ENCODE measurements at regions not wholly inside any gene's neighbourhood (a gene's known extent, or its start where the extent isn't known, plus 50 kb on each side); places are given as distances from the start of the nearest gene placed in this dataset.
"Not testable (repeated sequence)": the region's sequence is repeated elsewhere in the genome, so short reads cannot be mapped to it uniquely, and the experiment has no call there.

GRCh38 chr9:81071108-81071507, 618.2 kb downstream of the TLE1 start:
- no peak for TF ChIP-seq CTCF (IDR thresholded peaks at IDR 0.05)
- H3K9me3 ChIP-seq = no peaks in the 10 kb centered on the region
- intact Hi-C loops (cut with DNase I, micrococcal nuclease) = no loop called here
- H3K4me3 ChIP-seq = no peak overlapping the region
- no peak for DNase-seq
- no peak for ATAC-seq
- no peaks in the 10 kb centered on the region for H3K4me1 ChIP-seq (ENCODE audit: low read depth)
- H3K36me3 ChIP-seq (ENCODE audit: low read depth) = no peaks in the 10 kb centered on the region

DNA sequence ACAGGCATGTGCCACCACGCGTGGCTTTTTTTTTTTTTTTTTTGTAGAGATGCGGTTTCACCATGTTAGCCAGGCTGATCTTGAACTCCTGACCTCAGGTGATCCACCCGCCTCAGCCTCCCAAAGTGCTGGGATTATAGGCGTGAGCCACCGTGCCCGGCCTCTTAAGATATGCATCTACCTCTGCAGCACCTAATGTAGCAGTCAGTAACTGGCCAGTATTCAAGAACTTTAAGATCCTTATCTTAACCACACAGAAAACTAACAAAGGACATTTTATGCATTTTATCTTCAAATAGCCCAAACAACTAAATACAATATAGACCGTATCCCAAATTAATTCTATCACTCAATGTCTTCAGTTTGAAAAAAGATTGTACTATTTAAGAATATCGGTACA, 618.7 kb downstream of the TLE1 start:
- Histone ChIP-seq H3K4me1 (ENCODE audit: low read depth) (no peaks in the 10 kb centered on the region), H3K4me3 (no peak overlapping the region), H3K9me3 (no peaks in the 10 kb centered on the region), H3K36me3 (ENCODE audit: low read depth) (no peaks in the 10 kb centered on the region)
- TF ChIP-seq CTCF (IDR thresholded peaks at IDR 0.05) = no peak
- intact Hi-C loops (cut with DNase I, micrococcal nuclease) = no loop called here
- ATAC-seq = no peak
- no peak for DNase-seq

GRCh38 chr9:81069923-81070322, 619.4 kb downstream of the TLE1 start:
- Histone ChIP-seq H3K4me3 (no peak overlapping the region), H3K4me1 (ENCODE audit: low read depth) (no peaks in the 10 kb centered on the region), H3K36me3 (ENCODE audit: low read depth) (no peaks in the 10 kb centered on the region), H3K9me3 (no peaks in the 10 kb centered on the region)
- ATAC-seq = no peak
- TF ChIP-seq CTCF (IDR thresholded peaks at IDR 0.05) = no peak
- intact Hi-C loops (cut with DNase I, micrococcal nuclease) = no loop called here
- DNase-seq = no peak

DNA sequence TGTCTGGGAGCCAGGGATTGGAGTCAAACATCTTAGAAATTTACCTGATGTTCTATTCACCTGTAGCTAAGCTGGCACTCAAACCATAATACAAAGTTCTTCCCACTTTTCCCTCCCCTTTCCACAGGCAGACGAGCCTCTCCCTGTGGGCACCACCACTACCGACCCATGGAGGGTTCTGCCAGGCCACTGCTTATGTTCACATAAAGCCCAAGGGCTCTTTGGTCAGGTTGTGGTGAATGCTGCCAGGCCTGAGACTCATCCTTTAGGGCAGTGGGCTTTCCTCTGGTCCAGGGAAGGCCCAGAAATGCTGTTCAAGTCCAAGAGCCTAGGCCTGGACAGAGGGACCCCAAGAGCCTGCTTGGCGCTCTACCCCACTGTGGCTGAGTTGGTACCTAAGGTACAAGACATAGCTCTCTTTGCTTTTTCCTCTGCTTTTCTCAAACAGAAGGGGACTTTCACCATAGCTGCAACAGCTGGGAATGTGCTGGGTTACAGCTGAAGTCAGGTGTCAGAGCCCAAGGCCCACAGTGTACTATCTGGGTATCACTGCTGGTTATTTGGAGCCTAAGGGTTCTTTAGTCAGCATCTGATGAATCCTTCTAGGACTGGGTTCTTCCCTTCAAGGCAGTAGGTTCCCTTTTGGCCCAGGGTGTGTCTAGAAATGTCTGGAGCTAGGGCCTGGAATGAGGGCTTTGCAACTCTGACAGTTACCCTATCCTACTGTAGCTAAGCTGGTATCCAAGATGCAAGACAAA, 620.1 kb downstream of the TLE1 start:
- no peak for DNase-seq
- H3K4me3 ChIP-seq = no peak overlapping the region

DNA sequence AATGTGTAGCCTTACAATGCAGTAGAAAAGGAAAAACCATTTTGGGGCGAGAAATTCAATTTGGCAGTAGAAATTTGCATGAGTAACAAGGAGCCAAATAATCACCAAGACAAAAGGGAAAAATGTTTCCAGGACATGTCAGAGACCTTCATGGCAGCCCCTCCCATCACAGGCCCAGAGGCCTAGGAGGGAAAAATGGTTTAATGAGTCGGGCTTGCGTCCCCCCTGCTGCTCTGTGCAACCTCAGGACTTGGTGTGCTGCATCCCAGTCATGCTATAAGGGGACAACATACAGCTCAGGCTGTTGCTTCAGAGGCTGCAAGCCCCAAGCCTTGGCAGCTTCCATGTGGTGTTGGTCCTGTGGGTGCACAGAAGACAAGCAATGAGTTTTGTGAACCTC, 626.4 kb downstream of the TLE1 start:
- DNase-seq; H3K36me3 ChIP-seq (ENCODE audit: low read depth); H3K4me3 ChIP-seq; H3K4me1 ChIP-seq (ENCODE audit: low read depth); ATAC-seq; intact Hi-C loops (cut with DNase I, micrococcal nuclease): not testable (repeated sequence)
- peaks cover 18% of the 10 kb centered on the region for H3K9me3 ChIP-seq

More for the DNA sequence above, 620.1 kb downstream of the TLE1 start:
- no peak for ATAC-seq
- H3K9me3 ChIP-seq = peaks cover 6% of the 10 kb centered on the region
- TF ChIP-seq CTCF (IDR thresholded peaks at IDR 0.05) = no peak
- H3K36me3 ChIP-seq (ENCODE audit: low read depth) = no peaks in the 10 kb centered on the region
- no peaks in the 10 kb centered on the region for H3K4me1 ChIP-seq (ENCODE audit: low read depth)
- intact Hi-C loops (cut with DNase I, micrococcal nuclease) = no loop called here

- no peak for DNase-seq
- Histone ChIP-seq H3K4me3 (no peak overlapping the region), H3K9me3 (peaks cover 12% of the 10 kb centered on the region), H3K36me3 (ENCODE audit: low read depth) (no peaks in the 10 kb centered on the region), H3K4me1 (ENCODE audit: low read depth) (no peaks in the 10 kb centered on the region)
- ATAC-seq = no peak
- intact Hi-C loops (cut with DNase I, micrococcal nuclease) = no loop called here
- no peak for TF ChIP-seq CTCF (IDR thresholded peaks at IDR 0.05)
These were observed 630.6 kb downstream of the TLE1 start for GRCh38 chr9:81058782-81059181.
